ENCODE measurements at regions not wholly inside any gene's neighbourhood (a gene's known extent, or its start where the extent isn't known, plus 50 kb on each side); places are given as distances from the start of the nearest gene placed in this dataset.
"Not testable (repeated sequence)": the region's sequence is repeated elsewhere in the genome, so short reads cannot be mapped to it uniquely, and the experiment has no call there.

GRCh38 chr20:52078289-52078688 lies 113.3 kb downstream of the ZFP64 start:
- Histone ChIP-seq H3K4me2 (ENCODE audit: low read length) (no peak overlapping the region), H3K36me3 (ENCODE audit: insufficient read depth, low read length) (no peaks in the 10 kb centered on the region), H3K9ac (ENCODE audit: low read depth, low read length) (no peak overlapping the region), H3K4me1 (ENCODE audit: control insufficient read depth, insufficient read depth, low read length) (no peaks in the 10 kb centered on the region), H3K27me3 (ENCODE audit: control insufficient read depth, insufficient read depth, low read length) (no peaks in the 10 kb centered on the region), H3K4me3 (ENCODE audit: low read length) (no peak overlapping the region), H3K9me3 (replicated peaks; ENCODE audit: low read length) (no peaks in the 10 kb centered on the region)

GRCh38 chr20:52076164-52076563 lies 115.4 kb downstream of the ZFP64 start:
- Histone ChIP-seq H3K4me3 (ENCODE audit: low read length) (no peak overlapping the region), H3K9me3 (replicated peaks; ENCODE audit: low read length) (no peaks in the 10 kb centered on the region), H3K4me2 (ENCODE audit: low read length) (no peak overlapping the region), H3K36me3 (ENCODE audit: insufficient read depth, low read length) (no peaks in the 10 kb centered on the region), H3K9ac (ENCODE audit: low read depth, low read length) (no peak overlapping the region), H3K4me1 (ENCODE audit: control insufficient read depth, insufficient read depth, low read length) (no peaks in the 10 kb centered on the region), H3K27me3 (ENCODE audit: control insufficient read depth, insufficient read depth, low read length) (no peaks in the 10 kb centered on the region)

GRCh38 chr20:52075400-52075799 lies 116.2 kb downstream of the ZFP64 start:
- H3K4me1 ChIP-seq (ENCODE audit: control insufficient read depth, insufficient read depth, low read length) = no peaks in the 10 kb centered on the region
- no peaks in the 10 kb centered on the region for H3K9me3 ChIP-seq (replicated peaks; ENCODE audit: low read length)
- no peak overlapping the region for H3K4me3 ChIP-seq (ENCODE audit: low read length)
- H3K27me3 ChIP-seq (ENCODE audit: control insufficient read depth, insufficient read depth, low read length) = no peaks in the 10 kb centered on the region
- H3K9ac ChIP-seq (ENCODE audit: low read depth, low read length) = no peak overlapping the region
- H3K4me2 ChIP-seq (ENCODE audit: low read length) = no peak overlapping the region
- no peaks in the 10 kb centered on the region for H3K36me3 ChIP-seq (ENCODE audit: insufficient read depth, low read length)

- no peaks in the 10 kb centered on the region for H3K4me1 ChIP-seq (ENCODE audit: control insufficient read depth, insufficient read depth, low read length)
- H3K27me3 ChIP-seq (ENCODE audit: control insufficient read depth, insufficient read depth, low read length) = no peaks in the 10 kb centered on the region
- H3K9ac ChIP-seq (ENCODE audit: low read depth, low read length) = no peak overlapping the region
- H3K4me3 ChIP-seq (ENCODE audit: low read length) = no peak overlapping the region
- no peak overlapping the region for H3K4me2 ChIP-seq (ENCODE audit: low read length)
- no peaks in the 10 kb centered on the region for H3K9me3 ChIP-seq (replicated peaks; ENCODE audit: low read length)
- H3K36me3 ChIP-seq (ENCODE audit: insufficient read depth, low read length) = no peaks in the 10 kb centered on the region
Measured at GRCh38 chr20:52071136-52071535, 120.4 kb downstream of the ZFP64 start.

GRCh38 chr20:52064931-52065330 lies 126.6 kb downstream of the ZFP64 start:
- Histone ChIP-seq H3K36me3 (ENCODE audit: insufficient read depth, low read length) (no peaks in the 10 kb centered on the region), H3K4me2 (ENCODE audit: low read length) (no peak overlapping the region), H3K27me3 (ENCODE audit: control insufficient read depth, insufficient read depth, low read length) (no peaks in the 10 kb centered on the region)

GRCh38 chr20:52062452-52063209 lies 128.9 kb downstream of the ZFP64 start:
- no peaks in the 10 kb centered on the region for H3K9me3 ChIP-seq (replicated peaks; ENCODE audit: low read length)
- H3K4me3 ChIP-seq (ENCODE audit: low read length) = no peak overlapping the region
- no peak overlapping the region for H3K9ac ChIP-seq (ENCODE audit: low read depth, low read length)
- H3K4me1 ChIP-seq (ENCODE audit: control insufficient read depth, insufficient read depth, low read length) = no peaks in the 10 kb centered on the region
- no peaks in the 10 kb centered on the region for H3K27me3 ChIP-seq (ENCODE audit: control insufficient read depth, insufficient read depth, low read length)
- H3K4me2 ChIP-seq (ENCODE audit: low read length) = no peak overlapping the region
- no peaks in the 10 kb centered on the region for H3K36me3 ChIP-seq (ENCODE audit: insufficient read depth, low read length)

More at GRCh38 chr20:52064931-52065330, 126.6 kb downstream of the ZFP64 start:
- Histone ChIP-seq H3K4me3 (ENCODE audit: low read length) (no peak overlapping the region), H3K4me1 (ENCODE audit: control insufficient read depth, insufficient read depth, low read length) (no peaks in the 10 kb centered on the region), H3K9ac (ENCODE audit: low read depth, low read length) (no peak overlapping the region), H3K9me3 (replicated peaks; ENCODE audit: low read length) (no peaks in the 10 kb centered on the region)

GRCh38 chr20:52060794-52061714 lies 130.5 kb downstream of the ZFP64 start:
- no peak overlapping the region for H3K4me2 ChIP-seq (ENCODE audit: low read length)
- no peak overlapping the region for H3K4me3 ChIP-seq (ENCODE audit: low read length)
- H3K9ac ChIP-seq (ENCODE audit: low read depth, low read length) = no peak overlapping the region
- H3K4me1 ChIP-seq (ENCODE audit: control insufficient read depth, insufficient read depth, low read length) = peaks cover 3% of the 10 kb centered on the region
- no peaks in the 10 kb centered on the region for H3K36me3 ChIP-seq (ENCODE audit: insufficient read depth, low read length)
- no peaks in the 10 kb centered on the region for H3K27me3 ChIP-seq (ENCODE audit: control insufficient read depth, insufficient read depth, low read length)
- H3K9me3 ChIP-seq (replicated peaks; ENCODE audit: low read length) = no peaks in the 10 kb centered on the region

- H3K9me3 ChIP-seq (replicated peaks; ENCODE audit: low read length); H3K9ac ChIP-seq (ENCODE audit: low read depth, low read length); H3K27me3 ChIP-seq (ENCODE audit: control insufficient read depth, insufficient read depth, low read length); H3K36me3 ChIP-seq (ENCODE audit: insufficient read depth, low read length); H3K4me1 ChIP-seq (ENCODE audit: control insufficient read depth, insufficient read depth, low read length); H3K4me2 ChIP-seq (ENCODE audit: low read length); H3K4me3 ChIP-seq (ENCODE audit: low read length): not testable (repeated sequence)
Measured at GRCh38 chr20:52057133-52057532, 134.4 kb downstream of the ZFP64 start.

GRCh38 chr20:52056203-52057062 lies 135.1 kb downstream of the ZFP64 start:
- no peak overlapping the region for H3K9ac ChIP-seq (ENCODE audit: low read depth, low read length)
- H3K36me3 ChIP-seq (ENCODE audit: insufficient read depth, low read length) = no peaks in the 10 kb centered on the region
- H3K9me3 ChIP-seq (replicated peaks; ENCODE audit: low read length) = no peaks in the 10 kb centered on the region
- H3K27me3 ChIP-seq (ENCODE audit: control insufficient read depth, insufficient read depth, low read length) = no peaks in the 10 kb centered on the region
- H3K4me2 ChIP-seq (ENCODE audit: low read length) = peak overlapping the region; percentile 54
- no peak overlapping the region for H3K4me3 ChIP-seq (ENCODE audit: low read length)
- peaks cover 6% of the 10 kb centered on the region for H3K4me1 ChIP-seq (ENCODE audit: control insufficient read depth, insufficient read depth, low read length)

- Histone ChIP-seq H3K9me3 (replicated peaks; ENCODE audit: low read length) (no peaks in the 10 kb centered on the region), H3K9ac (ENCODE audit: low read depth, low read length) (no peak overlapping the region), H3K36me3 (ENCODE audit: insufficient read depth, low read length) (no peaks in the 10 kb centered on the region)
Measured at GRCh38 chr20:52054123-52054522, 137.5 kb downstream of the ZFP64 start.

More at GRCh38 chr20:52054123-52054522, 137.5 kb downstream of the ZFP64 start:
- no peaks in the 10 kb centered on the region for H3K27me3 ChIP-seq (ENCODE audit: control insufficient read depth, insufficient read depth, low read length)
- H3K4me2 ChIP-seq (ENCODE audit: low read length) = no peak overlapping the region
- H3K4me3 ChIP-seq (ENCODE audit: low read length) = no peak overlapping the region
- H3K4me1 ChIP-seq (ENCODE audit: control insufficient read depth, insufficient read depth, low read length) = peaks cover 11% of the 10 kb centered on the region

Measured in skeletal muscle satellite cell (primary cell).